B cell (primary cell): ENCODE measurements at regions not wholly inside any gene's neighbourhood (a gene's known extent, or its start where the extent isn't known, plus 50 kb on each side); places are given as distances from the start of the nearest gene placed in this dataset.
A peak's percentile ranks its signal among the peaks of the same experiment; 100 is the strongest.

ENCODE experiments used
- ATAC-seq: fragments of 200-7000 bp; cut with Tn5 transposase; one replicate; pipeline ENCODE4 v1.10.0; 2021; ENCODE audit warnings: low read depth, mild to moderate bottlenecking, moderate number of reproducible peaks, moderate library complexity
- CTCF ChIA-PET: fragments of 350-600 bp; sonication (Branson Sonifier 250); formaldehyde crosslinking; loops from one replicate; lab custom pipeline; 2021; ENCODE audit warnings: antibody characterized with exemption, inconsistent platforms; lab: Charles Lee
- POLR2A ChIA-PET: fragments of 350-600 bp; sonication (Branson Sonifier 250); formaldehyde crosslinking; loops from one replicate; lab custom pipeline; 2021; ENCODE audit warnings: antibody characterized with exemption; lab: Charles Lee
- DNase-seq: peaks from one replicate; pipeline ENCODE4 v3.0.0; 2013
- H2AFZ ChIP-seq: 2 replicates; pipeline ENCODE4 v1.6.1; 2012; ENCODE audit warnings: mild to moderate bottlenecking, low read depth, low read length; ENCODE audit not compliant: insufficient read depth, poor library complexity, severe bottlenecking
- H3K27ac ChIP-seq, 2 donors: 1 replicate in 1 of 2; 2 replicates in 1 of 2; pipeline ENCODE4 v1.5.1; 2012 to 2013; ENCODE audit warnings: low read length in 2 of 2, mild to moderate bottlenecking in 2 of 2, moderate library complexity in 1 of 2
- H3K27me3 ChIP-seq, 4 experiments: fragments of 200-600 bp in 1 of 4; sonication (generic) in 1 of 4; replicated peaks in 1 of 4; 1 replicate in 2 of 4; 2 replicates in 2 of 4; pipeline versions ENCODE4 v1.6.1 to v1.7.0; 2013 to 2016; ENCODE audit warnings: low read length in 3 of 4, mild to moderate bottlenecking in 2 of 4, mixed read lengths in 1 of 4, moderate library complexity in 1 of 4; ENCODE audit not compliant: insufficient read depth in 4 of 4, control insufficient read depth in 3 of 4; ENCODE audit errors: control extremely low read depth in 1 of 4
- H3K36me3 ChIP-seq, 2 experiments: replicated peaks in 1 of 2; 1 replicate in 1 of 2; 2 replicates in 1 of 2; pipeline versions ENCODE4 v1.6.1 to v1.7.1; 2013; ENCODE audit warnings: low read length in 1 of 2; ENCODE audit not compliant: insufficient read depth in 2 of 2, control insufficient read depth in 1 of 2; ENCODE audit errors: control extremely low read depth in 1 of 2, extremely low read depth in 1 of 2
- H3K4me1 ChIP-seq, 2 donors: fragments of 200-600 bp in 1 of 2; sonication (generic) in 1 of 2; 1 replicate in 1 of 2; 2 replicates in 1 of 2; pipeline versions ENCODE4 v1.5.1 to v1.6.1; 2013 to 2017; ENCODE audit warnings: low read length in 2 of 2; ENCODE audit not compliant: control insufficient read depth in 2 of 2, insufficient read depth in 2 of 2
- H3K4me2 ChIP-seq: replicated peaks from 2 replicates; pipeline ENCODE3; 2012; ENCODE audit warnings: mild to moderate bottlenecking, low read depth, low read length; ENCODE audit not compliant: poor library complexity, severe bottlenecking
- H3K4me3 ChIP-seq, 5 experiments: fragments of 200-600 bp in 1 of 5; sonication (generic) in 1 of 5; 1 replicate in 3 of 5; 2 replicates in 2 of 5; pipeline versions ENCODE4 v1.5.1 to v1.7.0; 2011 to 2016; ENCODE audit warnings: low read length in 4 of 5, mild to moderate bottlenecking in 4 of 5, low read depth in 2 of 5, control low read depth in 1 of 5, moderate library complexity in 1 of 5; ENCODE audit not compliant: insufficient read depth in 1 of 5; ENCODE audit errors: control extremely low read depth in 1 of 5, extremely low read depth in 1 of 5
- H3K79me2 ChIP-seq: fragments of 200-600 bp; sonication (generic); one replicate; pipeline ENCODE4 v1.6.0; 2016; ENCODE audit warnings: low read length; ENCODE audit not compliant: control insufficient read depth, insufficient read depth
- H3K9ac ChIP-seq: fragments of 200-600 bp; sonication (generic); 2 replicates; pipeline ENCODE4 v1.6.1; 2017; ENCODE audit warnings: mild to moderate bottlenecking, low read length, moderate library complexity
- H3K9me3 ChIP-seq, 3 donors: one replicate each; pipeline versions ENCODE4 v1.6.1 to v1.7.1; 2013; ENCODE audit warnings: low read length in 2 of 3; ENCODE audit not compliant: control insufficient read depth in 2 of 3, insufficient read depth in 1 of 3; ENCODE audit errors: control extremely low read depth in 1 of 3
- H4K20me1 ChIP-seq: 2 replicates; pipeline ENCODE4 v1.6.0; 2012; ENCODE audit warnings: mild to moderate bottlenecking, low read length; ENCODE audit not compliant: insufficient read depth, control insufficient read depth, poor library complexity, severe bottlenecking
- H3K27ac Mint-ChIP-seq: one replicate; pipeline ENCODE4 v1.8.0; 2021; ENCODE audit warnings: mixed read lengths
- H3K27me3 Mint-ChIP-seq: one replicate; pipeline ENCODE4 v1.8.0; 2021; ENCODE audit warnings: mixed read lengths
- H3K4me1 Mint-ChIP-seq: one replicate; pipeline ENCODE4 v1.8.0; 2021; ENCODE audit warnings: mixed read lengths
- H3K4me3 Mint-ChIP-seq: one replicate; pipeline ENCODE4 v1.8.0; 2021; ENCODE audit warnings: mixed read lengths
- H3K9me3 Mint-ChIP-seq: one replicate; pipeline ENCODE4 v1.8.0; 2022; ENCODE audit warnings: mixed read lengths; ENCODE audit not compliant: insufficient read depth
- EZH2 ChIP-seq: IDR thresholded peaks from 2 replicates; pipeline ENCODE4 v1.6.1; 2012; ENCODE audit warnings: borderline replicate concordance, low read depth, mild to moderate bottlenecking, moderate library complexity, low read length; ENCODE audit not compliant: insufficient read depth, poor library complexity, severe bottlenecking
- WGBS: methylation state at CpG from one replicate; pipeline ENCODE4 v1.1.5; 2013; ENCODE audit warnings: missing lambda C conversion rate; ENCODE audit not compliant: insufficient coverage; 5-methylcytosine and 5-hydroxymethylcytosine counted together
- intact Hi-C: fragments of 100-400 bp; cut with micrococcal nuclease; formaldehyde crosslinking; loops from one replicate; pipeline ENCODE4 v1.10.0; 2022
- TF ChIP-seq, protein P1 (sequence below): fragments of 200-600 bp; IDR thresholded peaks from one replicate; pipeline ENCODE4 v1.8.0; 2022; ENCODE audit warnings: antibody characterized with exemption, mild to moderate bottlenecking

DNA sequence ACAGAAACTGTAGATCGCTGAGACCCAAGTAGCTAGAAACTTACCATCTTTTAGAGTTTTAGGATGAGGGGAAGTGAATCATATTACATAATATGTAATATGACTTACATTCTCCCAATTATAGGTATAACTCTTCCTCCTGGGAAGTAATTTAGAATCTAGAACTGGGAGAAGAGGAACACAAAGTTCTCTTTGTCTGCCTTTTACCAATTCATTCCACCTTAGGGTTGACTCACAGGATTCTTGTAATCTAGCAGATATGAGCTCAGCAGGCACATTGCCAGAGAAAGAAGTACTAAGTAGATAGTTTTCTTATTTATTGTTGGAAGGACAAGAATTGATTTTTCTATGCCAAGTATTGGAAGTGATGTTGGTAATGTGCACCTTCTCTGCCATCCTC is 58.0 kb upstream of the CCSER1 start:
- H3K27me3 ChIP-seq: peaks cover 0 to 4% (median 0%) of the 10 kb centered on the region in 4 experiments
- no peak overlapping the region for H3K9ac ChIP-seq
- peaks cover 14 to 19% of the 10 kb centered on the region in 2 donors for H3K4me1 ChIP-seq
- H3K27me3 Mint-ChIP-seq: peaks cover 15% of the 10 kb centered on the region
- H3K9me3 ChIP-seq: no peaks in the 10 kb centered on the region
- no peak overlapping the region for H3K4me3 Mint-ChIP-seq
- H3K27ac ChIP-seq: no peak overlapping the region
- H3K4me3 ChIP-seq: no peak overlapping the region
- no CpG with 5 or more reads among the region's 1 CpG for WGBS
- ATAC-seq (no peak), DNase-seq (no peak)
- TF ChIP-seq, protein P1, sequence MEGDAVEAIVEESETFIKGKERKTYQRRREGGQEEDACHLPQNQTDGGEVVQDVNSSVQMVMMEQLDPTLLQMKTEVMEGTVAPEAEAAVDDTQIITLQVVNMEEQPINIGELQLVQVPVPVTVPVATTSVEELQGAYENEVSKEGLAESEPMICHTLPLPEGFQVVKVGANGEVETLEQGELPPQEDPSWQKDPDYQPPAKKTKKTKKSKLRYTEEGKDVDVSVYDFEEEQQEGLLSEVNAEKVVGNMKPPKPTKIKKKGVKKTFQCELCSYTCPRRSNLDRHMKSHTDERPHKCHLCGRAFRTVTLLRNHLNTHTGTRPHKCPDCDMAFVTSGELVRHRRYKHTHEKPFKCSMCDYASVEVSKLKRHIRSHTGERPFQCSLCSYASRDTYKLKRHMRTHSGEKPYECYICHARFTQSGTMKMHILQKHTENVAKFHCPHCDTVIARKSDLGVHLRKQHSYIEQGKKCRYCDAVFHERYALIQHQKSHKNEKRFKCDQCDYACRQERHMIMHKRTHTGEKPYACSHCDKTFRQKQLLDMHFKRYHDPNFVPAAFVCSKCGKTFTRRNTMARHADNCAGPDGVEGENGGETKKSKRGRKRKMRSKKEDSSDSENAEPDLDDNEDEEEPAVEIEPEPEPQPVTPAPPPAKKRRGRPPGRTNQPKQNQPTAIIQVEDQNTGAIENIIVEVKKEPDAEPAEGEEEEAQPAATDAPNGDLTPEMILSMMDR: no peak
- TF ChIP-seq EZH2: no peak
- H3K36me3 ChIP-seq: no peaks in the 10 kb centered on the region
- H3K9me3 Mint-ChIP-seq: no peaks in the 10 kb centered on the region
- peaks cover 23% of the 10 kb centered on the region for H3K4me1 Mint-ChIP-seq
- no peak overlapping the region for H3K4me2 ChIP-seq
- H3K79me2 ChIP-seq: no peaks in the 10 kb centered on the region
- no peaks in the 10 kb centered on the region for H4K20me1 ChIP-seq
- POLR2A ChIA-PET: no interaction called here
- CTCF ChIA-PET: no interaction called here
- H2AFZ ChIP-seq: no peak overlapping the region
- intact Hi-C loops: no loop called here
- H3K27ac Mint-ChIP-seq: no peak overlapping the region

DNA sequence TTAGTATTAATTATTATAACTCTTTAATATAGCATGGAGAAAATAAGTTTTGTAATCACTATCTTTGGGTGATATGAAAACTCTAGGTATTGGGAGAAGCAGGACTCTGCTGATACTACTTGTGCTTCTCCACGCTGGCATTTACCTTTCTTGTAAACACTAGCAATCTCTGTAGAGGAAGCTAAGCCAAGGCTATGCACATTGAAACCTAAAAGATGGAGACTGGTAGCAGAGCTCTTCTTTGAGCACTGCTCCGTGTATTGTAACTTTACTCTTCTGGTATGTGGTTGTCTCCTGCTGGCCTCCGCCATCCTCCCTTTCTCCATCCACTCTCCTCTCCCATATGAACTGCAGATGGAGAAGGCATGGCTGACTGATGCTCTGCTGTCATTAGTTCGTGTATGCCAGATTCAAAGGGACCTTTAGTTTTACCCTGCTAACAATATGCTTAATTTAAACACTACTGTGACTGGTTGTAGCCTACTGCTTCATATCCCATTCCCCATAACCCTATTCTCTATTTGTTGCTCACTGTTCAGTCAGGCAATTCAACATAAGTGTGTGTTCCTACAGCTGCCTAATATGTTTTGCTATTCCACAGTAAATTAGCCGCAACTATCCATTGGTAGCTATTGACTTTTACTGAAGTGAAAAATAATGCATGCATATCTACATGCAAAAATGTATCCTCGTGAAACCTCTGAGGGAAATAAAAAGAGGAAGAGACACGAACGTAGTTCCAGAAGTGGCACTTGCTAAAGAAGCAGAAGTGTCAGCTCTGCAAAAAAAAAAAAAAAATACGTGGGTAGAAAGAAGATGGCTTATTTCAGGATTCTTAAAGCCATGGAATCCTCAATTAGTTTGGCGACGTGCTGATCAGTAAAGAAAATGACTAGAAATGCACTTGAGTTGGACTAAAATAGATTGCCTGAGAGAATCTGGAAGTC is 55.6 kb upstream of the CCSER1 start:
- 0% methylated on average over 3 of the region's 11 CpGs for WGBS
- H3K4me1 Mint-ChIP-seq: peaks cover 33% of the 10 kb centered on the region
- no peaks in the 10 kb centered on the region for H3K9me3 ChIP-seq
- ChIA-PET CTCF (interaction anchor here (0.7 kb wide), 1 partner anchor 919 kb away, joined by 3 read pairs; no protein-coding TSS in a partner anchor), POLR2A (interaction anchor here (0.6 kb wide), 1 partner anchor 25 kb away, joined by 3 read pairs; no protein-coding TSS in a partner anchor)
- no peaks in the 10 kb centered on the region for H4K20me1 ChIP-seq
- ATAC-seq (peak; percentile 83), DNase-seq (peak; percentile 76)
- intact Hi-C loops: loop anchor here (5.0 kb wide), 2 partner anchors 44 to 56 kb away; partner anchors contain the start of gene CCSER1
- TF ChIP-seq EZH2: no peak
- TF ChIP-seq, protein P1: no peak
- peak overlapping the region; percentile 24 for H3K9ac ChIP-seq
- peaks cover 0 to 4% (median 0%) of the 10 kb centered on the region in 4 experiments for H3K27me3 ChIP-seq
- H3K4me1 ChIP-seq: peaks cover 18 to 29% of the 10 kb centered on the region in 2 donors
- H3K27ac ChIP-seq: peak overlapping the region; percentile 4 to 27
- no peaks in the 10 kb centered on the region for H3K36me3 ChIP-seq
- peak overlapping the region; percentile 62 for H3K4me2 ChIP-seq
- no peaks in the 10 kb centered on the region for H3K9me3 Mint-ChIP-seq
- H3K4me3 Mint-ChIP-seq: peak overlapping the region; percentile 74
- H3K27me3 Mint-ChIP-seq: peaks cover 15% of the 10 kb centered on the region
- H3K4me3 ChIP-seq: peak overlapping the region in 4 of 5 experiments; percentile 3 to 29 (median 15)
- no peak overlapping the region for H2AFZ ChIP-seq
- H3K79me2 ChIP-seq: no peaks in the 10 kb centered on the region
- H3K27ac Mint-ChIP-seq: peak overlapping the region; percentile 2
